Prostate gland (tissue), 2 donors: ENCODE measurements at regions not wholly inside any gene's neighbourhood (a gene's known extent, or its start where the extent isn't known, plus 50 kb on each side); places are given as distances from the start of the nearest gene placed in this dataset.
"Not testable (repeated sequence)": the region's sequence is repeated elsewhere in the genome, so short reads cannot be mapped to it uniquely, and the experiment has no call there.

Experiments used
- DNase-seq: peaks from one replicate; pipeline ENCODE4 v3.0.0-alpha.2; 2019; ENCODE audit warnings: low spot score
- H3K27ac ChIP-seq, 2 donors: fragments of 200-600 bp; sonication (generic); 2 replicates each; pipeline ENCODE4 v1.5.1; 2017 to 2019
- H3K27me3 ChIP-seq: fragments of 200-600 bp; sonication (generic); replicated peaks from 2 replicates; pipeline ENCODE4 v1.5.1; 2019; ENCODE audit not compliant: insufficient read depth
- H3K36me3 ChIP-seq, 2 donors: fragments of 200-600 bp; sonication (generic); 1 replicate in 1 of 2; 2 replicates in 1 of 2; pipeline versions ENCODE4 v1.5.1 to v1.8.1; 2017 to 2019
- H3K4me1 ChIP-seq: fragments of 200-600 bp; sonication (generic); replicated peaks from 2 replicates; pipeline ENCODE4 v1.5.1; 2019
- H3K4me3 ChIP-seq, 2 donors: fragments of 200-600 bp; sonication (generic); 2 replicates each; pipeline ENCODE4 v1.5.1; 2017 to 2019
- H3K9me3 ChIP-seq: fragments of 200-600 bp; sonication (generic); 2 replicates; pipeline ENCODE4 v1.5.1; 2017
- CTCF ChIP-seq, 4 experiments: fragments of 200-600 bp in 2 of 4; fragments of 450-650 bp in 2 of 4; sonication (generic) in 2 of 4; IDR thresholded peaks; 1 replicate in 3 of 4; 2 replicates in 1 of 4; pipeline ENCODE4 v1.5.1; 2016 to 2019; ENCODE audit warnings: antibody characterized with exemption in 4 of 4, mild to moderate bottlenecking in 2 of 4, moderate library complexity in 2 of 4
- POLR2A ChIP-seq: fragments of 450-650 bp; IDR thresholded peaks from one replicate; pipeline ENCODE4 v1.6.1; 2016; ENCODE audit warnings: antibody characterized with exemption, mild to moderate bottlenecking
- POLR2AphosphoS5 ChIP-seq: sonication (generic); formaldehyde crosslinking; IDR thresholded peaks from one replicate; pipeline ENCODE4 v1.6.1; 2017; ENCODE audit warnings: antibody characterized with exemption
- WGBS: methylation state at CpG from one replicate; pipeline ENCODE4 v1.1.5; 2018; 5-methylcytosine and 5-hydroxymethylcytosine counted together
- intact Hi-C: fragments of 100-400 bp; cut with DNase I; formaldehyde crosslinking; loops from one replicate; pipeline ENCODE4 v1.14.2; 2022

GRCh38 chr2:194044321-194044720, 1612.7 kb upstream of the SLC39A10 start:
- no peak for DNase-seq
- WGBS: 90% methylated on average over 1 of the region's 1 CpG
- Histone ChIP-seq H3K27ac (no peak overlapping the region), H3K9me3 (no peaks in the 10 kb centered on the region), H3K4me1 (no peaks in the 10 kb centered on the region), H3K4me3 (no peak overlapping the region), H3K36me3 (no peaks in the 10 kb centered on the region), H3K27me3 (no peaks in the 10 kb centered on the region)
- intact Hi-C loops: no loop called here
- TF ChIP-seq POLR2AphosphoS5 (no peak), CTCF (IDR thresholded peaks at IDR 0.05) (no peak), POLR2A (no peak)

GRCh38 chr2:194021130-194021529, 1635.9 kb upstream of the SLC39A10 start:
- H3K4me1 ChIP-seq, H3K27me3 ChIP-seq, H3K36me3 ChIP-seq, DNase-seq, H3K9me3 ChIP-seq, intact Hi-C loops, H3K4me3 ChIP-seq, H3K27ac ChIP-seq: not testable (repeated sequence)
- 90% methylated on average over 5 of the region's 5 CpGs for WGBS

- DNase-seq: no peak
- WGBS: 88% methylated on average over 20 of the region's 21 CpGs
Observed at GRCh38 chr2:194020155-194020554, 1636.9 kb upstream of the SLC39A10 start.

GRCh38 chr2:194015751-194016150, 1641.3 kb upstream of the SLC39A10 start:
- H3K27ac ChIP-seq: no peak overlapping the region
- no peak for DNase-seq
- intact Hi-C loops: no loop called here
- TF ChIP-seq POLR2AphosphoS5 (no peak), CTCF (IDR thresholded peaks at IDR 0.05) (no peak), POLR2A (no peak)
- H3K9me3 ChIP-seq: no peaks in the 10 kb centered on the region
- no peaks in the 10 kb centered on the region for H3K27me3 ChIP-seq
- H3K4me3 ChIP-seq: no peak overlapping the region
- H3K4me1 ChIP-seq: no peaks in the 10 kb centered on the region
- no peaks in the 10 kb centered on the region for H3K36me3 ChIP-seq

More at GRCh38 chr2:194020155-194020554, 1636.9 kb upstream of the SLC39A10 start:
- no peaks in the 10 kb centered on the region for H3K4me1 ChIP-seq
- H3K4me3 ChIP-seq: no peak overlapping the region
- intact Hi-C loops: no loop called here
- no peaks in the 10 kb centered on the region for H3K9me3 ChIP-seq
- H3K27me3 ChIP-seq: no peaks in the 10 kb centered on the region
- H3K36me3 ChIP-seq: no peaks in the 10 kb centered on the region
- TF ChIP-seq POLR2A: no peak
- TF ChIP-seq POLR2AphosphoS5: no peak
- no peak for TF ChIP-seq CTCF (IDR thresholded peaks at IDR 0.05)
- no peak overlapping the region for H3K27ac ChIP-seq

GRCh38 chr2:194014639-194015038, 1642.4 kb upstream of the SLC39A10 start:
- DNase-seq: no peak
- no peaks in the 10 kb centered on the region for H3K27me3 ChIP-seq
- TF ChIP-seq POLR2AphosphoS5 (no peak), CTCF (IDR thresholded peaks at IDR 0.05) (no peak), POLR2A (no peak)
- H3K4me1 ChIP-seq: no peaks in the 10 kb centered on the region
- intact Hi-C loops: no loop called here
- H3K9me3 ChIP-seq: no peaks in the 10 kb centered on the region
- H3K27ac ChIP-seq: no peak overlapping the region
- 91% methylated on average over 2 of the region's 2 CpGs for WGBS
- no peak overlapping the region for H3K4me3 ChIP-seq
- no peaks in the 10 kb centered on the region for H3K36me3 ChIP-seq
